Loucy (cell line): ENCODE measurements at regions not wholly inside any gene's neighbourhood (a gene's known extent, or its start where the extent isn't known, plus 50 kb on each side); places are given as distances from the start of the nearest gene placed in this dataset.

ENCODE experiments used
- H2AFZ ChIP-seq: fragments of 200-600 bp; sonication (generic); 2 replicates; pipeline ENCODE4 v1.6.0; 2016; ENCODE audit warnings: antibody characterized with exemption, mild to moderate bottlenecking, low read length, moderate library complexity
- H3F3A ChIP-seq: fragments of 200-600 bp; 2 replicates; pipeline ENCODE4 v1.6.0; 2016; ENCODE audit warnings: antibody characterized with exemption, low read depth, mild to moderate bottlenecking
- H3K27me3 ChIP-seq: fragments of 200-600 bp; sonication (generic); 2 replicates; pipeline ENCODE4 v1.6.1; 2014; ENCODE audit warnings: low read length, mild to moderate bottlenecking; ENCODE audit not compliant: insufficient read depth, poor library complexity, severe bottlenecking
- H3K36me3 ChIP-seq: fragments of 200-600 bp; sonication (generic); 2 replicates; pipeline ENCODE4 v1.6.1; 2016; ENCODE audit warnings: low read length; ENCODE audit not compliant: insufficient read depth
- H3K4me1 ChIP-seq: fragments of 200-600 bp; sonication (generic); 2 replicates; pipeline ENCODE4 v1.5.1; 2014; ENCODE audit warnings: low read length, mild to moderate bottlenecking; ENCODE audit not compliant: insufficient read depth, poor library complexity, severe bottlenecking
- H3K4me2 ChIP-seq: fragments of 200-600 bp; sonication (generic); 2 replicates; pipeline ENCODE4 v1.6.0; 2014; ENCODE audit warnings: antibody characterized with exemption, low read length, low read depth, mild to moderate bottlenecking; ENCODE audit not compliant: poor library complexity, severe bottlenecking
- H3K4me3 ChIP-seq: fragments of 200-600 bp; sonication (generic); 2 replicates; pipeline ENCODE4 v1.5.1; 2014; ENCODE audit warnings: low read length, mild to moderate bottlenecking, mixed read lengths; ENCODE audit not compliant: poor library complexity, severe bottlenecking
- H3K79me2 ChIP-seq: fragments of 200-600 bp; sonication (generic); 2 replicates; pipeline ENCODE4 v1.6.1; 2014; ENCODE audit warnings: low read length; ENCODE audit not compliant: insufficient read depth
- H3K9ac ChIP-seq: fragments of 200-600 bp; sonication (generic); 2 replicates; pipeline ENCODE4 v1.6.0; 2014; ENCODE audit warnings: mild to moderate bottlenecking, low read depth, low read length, moderate library complexity; ENCODE audit not compliant: poor library complexity, severe bottlenecking
- H3K9me2 ChIP-seq: fragments of 200-600 bp; sonication (generic); replicated peaks from 2 replicates; pipeline ENCODE4 v1.6.1; 2016; ENCODE audit warnings: low read depth, low read length, mixed read lengths
- H3K9me3 ChIP-seq: fragments of 200-600 bp; sonication (generic); 2 replicates; pipeline ENCODE4 v1.6.1; 2014; ENCODE audit warnings: mild to moderate bottlenecking, antibody characterized with exemption, low read length, low read depth; ENCODE audit not compliant: insufficient read depth
- H4K20me1 ChIP-seq: fragments of 200-600 bp; sonication (generic); 2 replicates; pipeline ENCODE4 v1.6.0; 2014; ENCODE audit warnings: antibody characterized with exemption, low read length, mild to moderate bottlenecking; ENCODE audit not compliant: insufficient read depth, poor library complexity, severe bottlenecking
- CTCF ChIP-seq: fragments of 200-600 bp; sonication (generic); conservative IDR thresholded peaks from 2 replicates; pipeline ENCODE4 v1.5.1; 2014; ENCODE audit warnings: mild to moderate bottlenecking, antibody characterized with exemption, low read length
- EZH2phosphoT487 ChIP-seq: fragments of 200-600 bp; IDR thresholded peaks from 2 replicates; pipeline ENCODE4 v1.6.1; 2018; ENCODE audit warnings: antibody characterized with exemption, mild to moderate bottlenecking, moderate library complexity, borderline replicate concordance

- no peak overlapping the region for H3K9ac ChIP-seq
- no peaks in the 10 kb centered on the region for H3K79me2 ChIP-seq
- H3K4me2 ChIP-seq: no peak overlapping the region
- no peaks in the 10 kb centered on the region for H3F3A ChIP-seq
- H3K9me2 ChIP-seq: no peaks in the 10 kb centered on the region
- no peaks in the 10 kb centered on the region for H4K20me1 ChIP-seq
- H3K36me3 ChIP-seq: no peaks in the 10 kb centered on the region
- no peak overlapping the region for H2AFZ ChIP-seq
- no peaks in the 10 kb centered on the region for H3K27me3 ChIP-seq
- H3K4me1 ChIP-seq: no peaks in the 10 kb centered on the region
- no peak overlapping the region for H3K4me3 ChIP-seq
- no peaks in the 10 kb centered on the region for H3K9me3 ChIP-seq
- TF ChIP-seq CTCF (no peak), EZH2phosphoT487 (no peak)
Observed at GRCh38 chr9:89975024-89975423, 370.2 kb downstream of the GADD45G start.

- no peak for TF ChIP-seq CTCF
- no peak for TF ChIP-seq EZH2phosphoT487
- Histone ChIP-seq H3F3A (no peaks in the 10 kb centered on the region), H3K9me2 (no peaks in the 10 kb centered on the region), H3K36me3 (no peaks in the 10 kb centered on the region), H3K4me1 (no peaks in the 10 kb centered on the region), H3K9me3 (no peaks in the 10 kb centered on the region), H3K27me3 (no peaks in the 10 kb centered on the region), H3K4me2 (no peak overlapping the region), H2AFZ (no peak overlapping the region), H3K79me2 (no peaks in the 10 kb centered on the region), H4K20me1 (no peaks in the 10 kb centered on the region), H3K4me3 (no peak overlapping the region), H3K9ac (no peak overlapping the region)
Observed at GRCh38 chr9:89975630-89976029, 370.8 kb downstream of the GADD45G start.

DNA sequence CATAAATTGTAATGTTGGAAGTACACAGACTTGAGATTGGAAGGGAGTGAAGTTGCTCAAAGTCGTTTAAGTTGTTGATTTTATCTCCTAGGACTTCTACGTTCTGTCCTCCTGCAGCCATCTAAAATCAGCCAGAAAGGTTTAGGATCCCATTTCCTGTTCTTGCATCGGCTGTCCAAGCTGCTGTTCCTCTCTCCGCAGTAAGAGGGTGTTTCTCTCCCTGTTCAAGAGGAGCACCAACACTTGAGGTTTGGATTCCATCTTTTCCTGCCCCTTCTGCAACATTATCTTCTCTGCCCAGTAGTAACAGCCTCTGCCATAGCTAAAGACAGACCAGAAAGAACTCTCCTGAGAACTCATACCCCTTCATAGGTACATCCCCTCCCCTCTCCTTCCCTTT lies 373.4 kb downstream of the GADD45G start:
- no peaks in the 10 kb centered on the region for H3F3A ChIP-seq
- no peak overlapping the region for H2AFZ ChIP-seq
- H3K4me2 ChIP-seq: no peak overlapping the region
- H3K9me2 ChIP-seq: no peaks in the 10 kb centered on the region
- H3K27me3 ChIP-seq: no peaks in the 10 kb centered on the region
- no peak overlapping the region for H3K4me3 ChIP-seq
- no peak overlapping the region for H3K9ac ChIP-seq
- TF ChIP-seq EZH2phosphoT487: no peak
- no peak for TF ChIP-seq CTCF
- no peaks in the 10 kb centered on the region for H3K9me3 ChIP-seq
- H3K36me3 ChIP-seq: no peaks in the 10 kb centered on the region
- H3K79me2 ChIP-seq: no peaks in the 10 kb centered on the region
- no peaks in the 10 kb centered on the region for H3K4me1 ChIP-seq
- no peaks in the 10 kb centered on the region for H4K20me1 ChIP-seq
